ENCODE measurements at regions not wholly inside any gene's neighbourhood (a gene's known extent, or its start where the extent isn't known, plus 50 kb on each side); places are given as distances from the start of the nearest gene placed in this dataset.

DNA sequence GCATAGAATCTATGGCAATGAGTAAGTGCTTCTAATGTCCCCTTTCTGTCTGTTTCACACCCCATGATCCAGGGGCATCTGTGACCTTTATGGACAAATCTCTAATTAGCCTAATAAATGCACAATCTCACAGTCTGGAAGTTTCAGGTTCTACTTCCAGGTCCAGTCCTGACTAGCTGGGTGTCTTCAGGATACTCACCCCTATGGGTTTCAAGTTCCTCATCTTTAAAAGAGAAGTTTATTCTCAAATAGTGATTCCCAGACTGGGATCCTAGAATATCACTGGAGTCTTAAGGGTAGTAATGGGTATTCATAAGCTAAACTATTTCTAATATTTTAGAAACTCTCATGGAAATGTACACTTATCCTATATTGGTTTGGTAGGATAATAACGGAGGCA is 77.2 kb upstream of the ABCA1 start:
- no peak overlapping the region for H3K27ac ChIP-seq (ENCODE audit: insufficient read depth, low read depth, low read length)
- FAIRE-seq (no peak), DNase-seq (ENCODE audit: low read depth, low spot score) (no peak)
- TF ChIP-seq EZH2 (IDR thresholded peaks at IDR 0.05; ENCODE audit: borderline replicate concordance, low read depth, low read length, severe bottlenecking) = no peak
- TF ChIP-seq MYC (IDR thresholded peaks at IDR 0.05; ENCODE audit: low read depth, low read length) = no peak
- no peak for TF ChIP-seq JUN (IDR thresholded peaks at IDR 0.05; ENCODE audit: borderline replicate concordance, insufficient read depth, insufficient read length, low read depth)
- TF ChIP-seq POLR2AphosphoS5 (IDR thresholded peaks at IDR 0.05; ENCODE audit: insufficient read depth, low read depth, low read length) = no peak
- no peak for TF ChIP-seq POLR2A (IDR thresholded peaks at IDR 0.05; ENCODE audit: low read depth, low read length)
- no peak for TF ChIP-seq MAX (IDR thresholded peaks at IDR 0.05; ENCODE audit: insufficient read depth, insufficient read length)
- no peak for TF ChIP-seq CTCF (IDR thresholded peaks at IDR 0.05; ENCODE audit: extremely low read depth in 1 of 2, insufficient read depth in 1 of 2, low read depth in 1 of 2, low read length in 2 of 2)
- no peak for TF ChIP-seq FOS (IDR thresholded peaks at IDR 0.05; ENCODE audit: borderline replicate concordance, insufficient read depth, low read length)
- TF ChIP-seq GATA2 (IDR thresholded peaks at IDR 0.05; ENCODE audit: insufficient read depth, insufficient read length, low read depth, low read length) = no peak
- H3K79me2 ChIP-seq (ENCODE audit: control insufficient read depth, insufficient read depth, low read length) = no peaks in the 10 kb centered on the region
- H2AFZ ChIP-seq (ENCODE audit: low read depth, low read length) = no peak overlapping the region
- intact Hi-C loops (cut with micrococcal nuclease) (no loop called here), dilution Hi-C loops (cut with MboI; ENCODE audit: extremely low pct_ligation_motif_present, low sequenced_read_pairs) (no loop called here)
- H3K9me1 ChIP-seq (replicated peaks; ENCODE audit: control insufficient read depth, extremely low read depth, insufficient read depth, low read length) = no peaks in the 10 kb centered on the region
- H3K4me1 ChIP-seq (ENCODE audit: control insufficient read depth, extremely low read depth, insufficient read depth, low read length) = no peaks in the 10 kb centered on the region
- no peaks in the 10 kb centered on the region for H3K9me3 ChIP-seq (replicated peaks; ENCODE audit: control insufficient read depth, insufficient read depth, low read length)
- no peaks in the 10 kb centered on the region for H3K27me3 ChIP-seq (ENCODE audit: control insufficient read depth in 2 of 2, insufficient read depth in 2 of 2, low read length in 2 of 2)
- CTCF ChIA-PET = no interaction called here
- H4K20me1 ChIP-seq (replicated peaks; ENCODE audit: control insufficient read depth, extremely low read depth, insufficient read depth, low read length) = no peaks in the 10 kb centered on the region
- no peaks in the 10 kb centered on the region for H3K36me3 ChIP-seq (ENCODE audit: control insufficient read depth in 2 of 2, extremely low read depth in 1 of 2, insufficient read depth in 2 of 2, low read length in 2 of 2)
- POLR2A ChIA-PET = no interaction called here
- no TSS peak for BruUV-seq (replicated peaks)
- no peak overlapping the region for H3K4me3 ChIP-seq (replicated peaks in 1 of 3; ENCODE audit: insufficient read depth in 1 of 3, low read depth in 1 of 3, low read length in 3 of 3)
- no peak overlapping the region for H3K9ac ChIP-seq (replicated peaks; ENCODE audit: extremely low read depth, insufficient read depth, low read length)
- no peak overlapping the region for H3K4me2 ChIP-seq (ENCODE audit: insufficient read depth, low read length)

All from endothelial cell of umbilical vein (primary cell).